ENCODE measurements at regions not wholly inside any gene's neighbourhood (a gene's known extent, or its start where the extent isn't known, plus 50 kb on each side); places are given as distances from the start of the nearest gene placed in this dataset.

GRCh38 chr4:35494955-35495354, 749.4 kb downstream of the ARAP2 start:
- TF ChIP-seq, protein P1, sequence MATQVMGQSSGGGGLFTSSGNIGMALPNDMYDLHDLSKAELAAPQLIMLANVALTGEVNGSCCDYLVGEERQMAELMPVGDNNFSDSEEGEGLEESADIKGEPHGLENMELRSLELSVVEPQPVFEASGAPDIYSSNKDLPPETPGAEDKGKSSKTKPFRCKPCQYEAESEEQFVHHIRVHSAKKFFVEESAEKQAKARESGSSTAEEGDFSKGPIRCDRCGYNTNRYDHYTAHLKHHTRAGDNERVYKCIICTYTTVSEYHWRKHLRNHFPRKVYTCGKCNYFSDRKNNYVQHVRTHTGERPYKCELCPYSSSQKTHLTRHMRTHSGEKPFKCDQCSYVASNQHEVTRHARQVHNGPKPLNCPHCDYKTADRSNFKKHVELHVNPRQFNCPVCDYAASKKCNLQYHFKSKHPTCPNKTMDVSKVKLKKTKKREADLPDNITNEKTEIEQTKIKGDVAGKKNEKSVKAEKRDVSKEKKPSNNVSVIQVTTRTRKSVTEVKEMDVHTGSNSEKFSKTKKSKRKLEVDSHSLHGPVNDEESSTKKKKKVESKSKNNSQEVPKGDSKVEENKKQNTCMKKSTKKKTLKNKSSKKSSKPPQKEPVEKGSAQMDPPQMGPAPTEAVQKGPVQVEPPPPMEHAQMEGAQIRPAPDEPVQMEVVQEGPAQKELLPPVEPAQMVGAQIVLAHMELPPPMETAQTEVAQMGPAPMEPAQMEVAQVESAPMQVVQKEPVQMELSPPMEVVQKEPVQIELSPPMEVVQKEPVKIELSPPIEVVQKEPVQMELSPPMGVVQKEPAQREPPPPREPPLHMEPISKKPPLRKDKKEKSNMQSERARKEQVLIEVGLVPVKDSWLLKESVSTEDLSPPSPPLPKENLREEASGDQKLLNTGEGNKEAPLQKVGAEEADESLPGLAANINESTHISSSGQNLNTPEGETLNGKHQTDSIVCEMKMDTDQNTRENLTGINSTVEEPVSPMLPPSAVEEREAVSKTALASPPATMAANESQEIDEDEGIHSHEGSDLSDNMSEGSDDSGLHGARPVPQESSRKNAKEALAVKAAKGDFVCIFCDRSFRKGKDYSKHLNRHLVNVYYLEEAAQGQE (IDR thresholded peaks at IDR 0.05; ENCODE audit: insufficient read depth in 1 of 2, low read depth in 2 of 2, low read length in 1 of 2): no peak
- TF ChIP-seq CTCF (IDR thresholded peaks at IDR 0.05): no peak
- no peak for TF ChIP-seq POLR2AphosphoS5 (IDR thresholded peaks at IDR 0.05; ENCODE audit: low read depth, low read length)
- TF ChIP-seq TCF7L2 (IDR thresholded peaks at IDR 0.05; ENCODE audit: low read depth, low read length): no peak

Data from Panc1 (cell line).